ENCODE measurements at regions not wholly inside any gene's neighbourhood (a gene's known extent, or its start where the extent isn't known, plus 50 kb on each side); places are given as distances from the start of the nearest gene placed in this dataset.
A peak's percentile ranks its signal among the peaks of the same experiment; 100 is the strongest.

DNA sequence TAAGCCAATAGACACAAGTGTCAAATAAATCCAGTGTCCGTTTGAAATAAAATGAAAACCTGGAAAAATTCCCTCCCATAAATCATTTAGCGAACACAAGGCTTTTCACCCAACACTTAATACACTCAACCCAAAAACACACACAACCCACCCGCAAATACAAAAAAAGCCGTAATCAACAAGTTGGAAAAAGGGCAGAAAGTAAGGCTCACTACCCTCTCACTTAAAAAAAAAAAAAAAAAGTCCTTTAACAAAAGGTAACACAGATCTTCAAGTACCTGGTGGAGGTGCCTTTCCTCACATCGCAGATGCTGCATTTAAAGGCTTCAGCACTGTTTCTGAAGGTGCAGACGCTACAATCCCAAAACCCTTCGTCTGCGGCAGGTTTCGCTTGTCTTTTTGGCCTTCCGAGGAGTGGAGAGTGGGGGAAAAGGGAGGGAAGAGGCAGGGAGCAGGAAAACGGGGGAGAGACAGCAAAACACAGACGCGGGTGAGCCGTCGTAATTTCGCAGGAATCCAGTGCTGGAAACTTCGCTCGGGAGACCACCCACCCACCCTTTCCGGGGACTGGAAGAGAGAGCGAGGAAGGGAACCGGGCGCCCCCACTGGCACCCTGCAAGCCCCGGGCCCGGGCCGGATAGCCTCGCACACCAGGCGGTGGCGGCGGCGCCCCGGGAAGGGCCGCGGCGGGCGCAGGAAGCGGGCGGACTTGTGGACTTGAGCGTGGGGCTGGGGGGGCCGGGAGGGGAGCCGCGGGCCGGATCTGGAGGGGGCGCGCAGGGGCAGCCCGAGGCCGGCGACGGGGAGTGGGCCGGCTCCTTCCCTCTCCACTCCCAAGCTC, 401.8 kb downstream of the SHQ1 start, which contains the start of gene RYBP:
TSS of gene RYBP (minus strand) at position 404 of the 841 bp plus-strand sequence.
- H3K27me3 Mint-ChIP-seq: peaks cover 11 to 28% of the 10 kb centered on the region in 2 donors
- DNase-seq: peak in 2 of 3 experiments; percentile 9 to 35
- peak within 1 kb of the TSS; percentile 97 to 98 for H3K27ac Mint-ChIP-seq
- H3K9me3 Mint-ChIP-seq: no peaks in the 10 kb centered on the region
- peak; percentile 13 for ATAC-seq (replicated peaks)
- peaks cover 25% of the 10 kb centered on the region for H3K36me3 Mint-ChIP-seq (ENCODE audit: insufficient read depth)
- H3K4me1 Mint-ChIP-seq (ENCODE audit: low read depth in 2 of 2): peaks cover 28 to 41% of the 10 kb centered on the region in 2 donors
- peak within 1 kb of the TSS; percentile 96 to 99 for H3K4me3 Mint-ChIP-seq

DNA sequence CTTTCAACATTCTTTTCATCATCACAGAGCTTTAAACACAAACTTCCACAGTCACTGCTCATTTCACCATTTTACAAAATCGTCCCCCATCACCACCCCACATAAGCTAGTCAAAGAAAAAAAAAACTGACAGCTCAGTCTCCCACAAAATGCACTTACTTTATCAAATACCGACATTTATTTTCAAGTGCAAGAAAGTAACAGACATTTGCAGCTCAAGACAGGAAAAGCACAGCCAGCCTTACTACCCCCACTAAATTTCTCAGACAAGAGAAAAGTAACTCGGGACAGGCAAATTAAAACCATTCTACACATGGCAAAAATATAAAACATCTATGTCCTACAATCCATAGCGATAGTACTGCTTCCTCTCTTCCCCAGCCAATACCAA, 402.4 kb downstream of the SHQ1 start:
- no peaks in the 10 kb centered on the region for H3K9me3 Mint-ChIP-seq
- ATAC-seq (replicated peaks) (no peak), DNase-seq (no peak)
- H3K4me1 Mint-ChIP-seq (ENCODE audit: low read depth in 2 of 2): peaks cover 30 to 46% of the 10 kb centered on the region in 2 donors
- peaks cover 5 to 21% of the 10 kb centered on the region in 2 donors for H3K27me3 Mint-ChIP-seq
- H3K36me3 Mint-ChIP-seq (ENCODE audit: insufficient read depth): peaks cover 25% of the 10 kb centered on the region
- H3K27ac Mint-ChIP-seq: peak overlapping the region; percentile 97 to 98
- H3K4me3 Mint-ChIP-seq: peak overlapping the region; percentile 96 to 99

DNA sequence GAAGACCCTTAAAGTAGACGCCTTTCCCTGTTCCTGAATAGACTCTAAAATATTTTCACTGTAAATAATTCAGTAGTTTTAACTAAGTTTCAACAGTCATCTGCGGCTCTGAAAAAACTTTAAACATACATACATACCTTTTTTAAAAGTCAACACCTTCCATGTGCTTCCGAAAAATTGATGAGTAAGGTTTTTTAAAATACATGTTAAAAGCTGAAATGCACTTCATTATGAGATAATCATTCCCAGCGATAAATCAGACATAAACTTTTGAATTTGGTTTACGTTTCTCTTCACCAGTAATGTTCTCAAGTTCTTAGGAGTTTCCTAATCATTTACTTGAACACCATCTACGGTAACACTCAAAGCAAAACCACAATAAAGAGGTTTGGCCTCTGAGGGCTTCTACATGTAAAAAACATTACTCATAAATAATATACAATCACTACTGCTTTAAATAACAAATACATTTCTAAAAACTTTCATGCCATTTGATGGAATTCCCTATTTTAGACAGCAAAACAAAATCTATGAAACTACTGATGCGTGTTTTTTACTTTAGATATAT, 403.5 kb downstream of the SHQ1 start:
- Mint-ChIP-seq H3K4me1 (ENCODE audit: low read depth in 2 of 2) (peaks cover 36 to 54% of the 10 kb centered on the region in 2 donors), H3K36me3 (ENCODE audit: insufficient read depth) (peaks cover 25% of the 10 kb centered on the region), H3K9me3 (no peaks in the 10 kb centered on the region), H3K4me3 (peak overlapping the region; percentile 96 to 99), H3K27me3 (peaks cover 0 to 12% of the 10 kb centered on the region in 2 donors), H3K27ac (peak overlapping the region in 1 of 2 donors; percentile 66)
- DNase-seq (no peak), ATAC-seq (replicated peaks) (no peak)

DNA sequence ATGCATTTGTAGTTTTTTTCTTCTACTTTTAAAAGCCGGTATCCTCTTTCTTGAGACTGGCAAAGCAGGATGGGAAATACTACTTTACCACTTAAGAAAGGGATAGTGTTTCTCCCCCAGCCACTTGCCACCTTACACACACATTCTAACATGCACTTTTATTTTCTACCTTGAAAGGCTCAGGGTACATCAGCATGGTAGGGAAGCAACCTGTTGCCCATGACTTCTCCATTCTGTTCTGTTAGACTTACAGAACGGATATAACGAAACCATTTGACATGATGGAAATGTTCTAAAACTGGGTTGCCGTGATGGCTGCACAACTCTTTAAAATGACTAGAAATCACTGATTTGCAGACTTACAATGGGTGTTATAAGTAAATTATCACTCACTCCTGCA, 405.5 kb downstream of the SHQ1 start:
- H3K4me1 Mint-ChIP-seq (ENCODE audit: low read depth in 2 of 2): peaks cover 44 to 69% of the 10 kb centered on the region in 2 donors
- H3K4me3 Mint-ChIP-seq: no peak overlapping the region
- H3K27ac Mint-ChIP-seq: no peak overlapping the region
- H3K36me3 Mint-ChIP-seq (ENCODE audit: insufficient read depth): peaks cover 25% of the 10 kb centered on the region
- no peak for DNase-seq
- no peak for ATAC-seq (replicated peaks)
- H3K9me3 Mint-ChIP-seq: no peaks in the 10 kb centered on the region
- H3K27me3 Mint-ChIP-seq: no peaks in the 10 kb centered on the region

DNA sequence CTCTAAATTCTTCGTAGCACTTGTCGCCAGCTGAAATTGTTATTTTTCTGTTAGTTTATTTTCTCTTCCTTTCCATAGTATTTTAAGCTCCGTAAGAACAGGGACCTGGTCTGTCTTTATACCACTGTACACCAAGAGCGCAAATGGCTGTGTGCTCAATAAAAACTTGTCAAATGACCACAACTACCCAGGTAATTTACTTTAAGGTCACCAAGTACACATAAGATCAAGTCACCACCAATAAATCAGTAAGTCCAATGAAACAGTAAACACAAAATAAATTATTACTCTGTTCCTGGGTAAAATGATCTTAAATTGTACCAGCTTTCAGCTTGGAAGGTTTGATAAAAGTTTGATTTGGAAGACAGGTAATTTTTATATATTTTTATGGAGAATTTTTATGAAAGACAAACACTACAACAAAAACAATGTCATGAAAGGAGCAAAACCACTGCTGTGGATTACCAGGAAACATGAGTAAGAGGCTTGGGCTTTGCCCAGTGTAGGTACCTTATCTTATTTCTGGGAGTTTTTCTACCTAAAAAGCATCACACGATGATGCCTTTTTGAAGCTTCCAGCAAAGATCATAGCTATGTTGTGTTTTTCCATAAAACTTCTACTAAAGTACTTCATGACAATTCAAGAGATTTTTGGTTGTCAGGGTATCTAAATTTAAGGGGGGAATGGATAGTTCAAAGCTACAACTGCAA, 406.8 kb downstream of the SHQ1 start:
- Mint-ChIP-seq H3K9me3 (no peaks in the 10 kb centered on the region), H3K4me3 (no peak overlapping the region), H3K36me3 (ENCODE audit: insufficient read depth) (peaks cover 18% of the 10 kb centered on the region), H3K4me1 (ENCODE audit: low read depth in 2 of 2) (peaks cover 44 to 77% of the 10 kb centered on the region in 2 donors), H3K27me3 (no peaks in the 10 kb centered on the region), H3K27ac (no peak overlapping the region)
- no peak for ATAC-seq (replicated peaks)
- no peak for DNase-seq

DNA sequence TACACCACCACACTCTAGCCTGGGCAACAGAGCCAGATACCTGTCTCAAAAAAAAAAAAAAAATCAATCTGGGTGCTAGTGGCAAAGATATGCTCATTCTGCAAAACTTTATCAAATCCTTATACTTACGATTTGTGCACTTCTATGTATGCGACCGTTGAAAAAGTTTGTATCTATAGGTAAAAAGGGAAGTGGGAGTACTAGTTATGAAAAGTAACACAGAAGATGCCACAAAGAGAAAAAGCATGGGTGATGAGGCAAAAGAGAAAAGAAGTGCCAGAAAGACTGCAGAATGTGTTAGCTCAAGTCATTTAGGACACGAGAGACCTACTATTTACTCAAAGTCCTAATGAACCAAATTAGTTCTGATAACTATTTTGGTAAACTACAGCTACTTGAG, 407.8 kb downstream of the SHQ1 start:
- no peak overlapping the region for H3K27ac Mint-ChIP-seq
- no peak for ATAC-seq (replicated peaks)
- no peak for DNase-seq

DNA sequence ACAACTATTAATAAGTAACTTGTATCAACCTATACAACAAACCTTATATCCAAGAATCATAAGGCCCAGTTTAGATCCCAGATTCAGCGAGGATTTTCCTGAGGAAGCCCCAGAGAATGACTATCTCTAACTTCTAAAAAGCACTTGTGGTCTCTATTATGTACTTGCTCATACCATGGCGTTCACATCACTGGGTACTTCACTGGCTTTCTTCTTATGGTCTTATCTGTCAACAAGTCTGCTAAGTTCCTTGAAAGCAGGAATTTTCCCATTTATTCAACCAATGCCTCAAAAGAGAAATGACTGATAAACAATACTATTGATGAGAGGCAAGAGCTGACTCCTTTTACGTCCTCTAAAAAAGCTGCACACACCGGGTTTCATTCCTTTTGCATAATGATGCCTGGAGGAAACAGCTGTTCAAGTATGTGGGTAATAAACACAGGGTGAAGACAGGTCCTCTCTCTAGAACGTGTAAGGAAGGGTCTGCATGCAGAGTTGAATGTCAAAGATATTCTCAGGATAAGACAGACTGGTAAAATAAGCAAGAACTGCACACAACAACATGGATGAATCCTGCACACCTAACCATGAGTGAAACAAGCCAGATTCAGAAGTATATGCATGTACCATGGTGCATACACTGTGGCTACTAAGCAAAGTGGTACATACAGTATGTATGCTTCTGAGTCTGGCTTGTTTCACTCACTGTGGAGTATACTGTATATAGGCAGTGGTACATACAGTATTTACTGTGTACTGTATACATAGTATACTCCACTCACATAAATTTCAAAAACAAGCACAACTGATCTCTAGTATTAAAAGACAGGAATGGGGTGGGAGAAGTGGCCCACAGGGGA, 408.7 kb downstream of the SHQ1 start:
- no peaks in the 10 kb centered on the region for H3K9me3 Mint-ChIP-seq
- H3K27me3 Mint-ChIP-seq: no peaks in the 10 kb centered on the region
- peaks cover 30 to 67% of the 10 kb centered on the region in 2 donors for H3K4me1 Mint-ChIP-seq (ENCODE audit: low read depth in 2 of 2)
- no peak overlapping the region for H3K27ac Mint-ChIP-seq
- peaks cover 8% of the 10 kb centered on the region for H3K36me3 Mint-ChIP-seq (ENCODE audit: insufficient read depth)
- DNase-seq: no peak
- ATAC-seq (replicated peaks): no peak
- no peak overlapping the region for H3K4me3 Mint-ChIP-seq

More for the DNA sequence above, 407.8 kb downstream of the SHQ1 start:
- Mint-ChIP-seq H3K4me3 (no peak overlapping the region), H3K27me3 (no peaks in the 10 kb centered on the region), H3K4me1 (ENCODE audit: low read depth in 2 of 2) (peaks cover 34 to 68% of the 10 kb centered on the region in 2 donors), H3K36me3 (ENCODE audit: insufficient read depth) (peaks cover 9% of the 10 kb centered on the region), H3K9me3 (no peaks in the 10 kb centered on the region)

DNA sequence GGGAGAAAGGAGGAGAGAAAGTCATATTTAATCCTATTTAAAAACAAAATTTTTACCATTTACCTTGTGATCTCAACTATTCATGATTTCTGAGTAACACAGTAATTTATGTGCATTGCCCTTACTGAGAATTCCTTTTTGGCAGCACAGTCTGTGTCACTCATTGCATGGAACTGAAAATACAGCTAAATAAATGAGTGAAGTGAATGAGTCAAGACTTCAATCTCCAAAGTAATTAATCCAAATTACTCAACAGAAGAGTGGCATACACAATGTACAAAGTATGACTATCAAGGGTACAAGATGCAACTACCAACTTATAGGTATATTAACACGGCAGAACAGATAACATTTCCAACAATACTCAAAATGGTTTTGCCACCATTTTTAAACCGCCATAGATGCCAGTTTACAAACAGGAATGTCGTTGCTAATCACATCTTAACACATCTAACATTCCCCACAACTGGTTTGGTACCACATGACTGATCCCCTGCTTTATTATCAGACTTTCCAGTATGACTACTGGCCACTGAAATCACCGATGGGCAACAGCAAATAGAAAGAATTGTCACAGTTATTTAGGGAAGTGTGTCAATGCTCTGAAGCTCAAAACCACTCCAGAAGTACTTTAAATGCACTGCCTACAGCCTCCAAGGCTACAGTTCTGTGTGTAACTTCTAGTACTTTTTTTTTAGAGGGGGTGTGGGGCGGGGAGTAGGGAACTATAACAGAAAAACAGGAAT, 410.4 kb downstream of the SHQ1 start:
- H3K36me3 Mint-ChIP-seq (ENCODE audit: insufficient read depth): peaks cover 4% of the 10 kb centered on the region
- DNase-seq (no peak), ATAC-seq (replicated peaks) (no peak)
- H3K4me1 Mint-ChIP-seq (ENCODE audit: low read depth in 2 of 2): peaks cover 20 to 67% of the 10 kb centered on the region in 2 donors
- H3K9me3 Mint-ChIP-seq: no peaks in the 10 kb centered on the region
- H3K27ac Mint-ChIP-seq: no peak overlapping the region
- no peak overlapping the region for H3K4me3 Mint-ChIP-seq
- no peaks in the 10 kb centered on the region for H3K27me3 Mint-ChIP-seq

DNA sequence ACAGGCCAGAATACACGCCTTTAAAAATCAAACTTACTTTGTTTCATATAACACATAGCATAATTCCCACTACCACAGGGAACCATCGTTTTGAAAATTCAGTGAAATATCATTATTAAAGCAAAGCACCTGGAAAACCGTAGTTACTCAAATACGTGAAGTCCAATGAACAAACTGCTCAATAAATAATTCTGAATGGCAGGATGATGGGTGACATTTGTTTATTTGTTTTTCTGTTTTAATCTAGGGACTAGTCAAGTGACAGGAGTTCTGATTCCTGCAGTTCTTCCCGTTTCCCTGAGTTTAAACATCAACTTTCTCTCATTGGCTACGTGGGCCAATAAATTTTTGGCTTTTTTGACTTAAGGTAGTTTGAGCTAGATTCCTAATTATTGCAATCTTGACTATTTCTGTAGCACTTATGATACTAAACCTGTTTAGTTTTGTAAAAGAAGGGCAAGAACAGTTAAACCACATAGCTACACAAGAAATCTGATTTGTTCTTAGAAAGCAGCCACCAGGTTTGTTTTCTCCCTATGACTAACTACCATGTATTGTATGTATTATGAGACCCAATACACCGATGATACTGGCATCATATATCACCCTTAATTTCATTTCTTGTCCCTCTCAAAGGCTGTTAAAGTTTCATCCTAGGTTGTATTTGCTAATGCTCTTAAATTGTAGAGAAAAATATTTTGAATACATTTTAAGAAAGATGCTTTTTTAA, 411.2 kb downstream of the SHQ1 start:
- Mint-ChIP-seq H3K9me3 (no peaks in the 10 kb centered on the region), H3K27me3 (no peaks in the 10 kb centered on the region), H3K4me3 (no peak overlapping the region), H3K36me3 (ENCODE audit: insufficient read depth) (peaks cover 4% of the 10 kb centered on the region), H3K27ac (no peak overlapping the region), H3K4me1 (ENCODE audit: low read depth in 2 of 2) (peaks cover 22 to 67% of the 10 kb centered on the region in 2 donors)
- no peak for ATAC-seq (replicated peaks)
- no peak for DNase-seq

DNA sequence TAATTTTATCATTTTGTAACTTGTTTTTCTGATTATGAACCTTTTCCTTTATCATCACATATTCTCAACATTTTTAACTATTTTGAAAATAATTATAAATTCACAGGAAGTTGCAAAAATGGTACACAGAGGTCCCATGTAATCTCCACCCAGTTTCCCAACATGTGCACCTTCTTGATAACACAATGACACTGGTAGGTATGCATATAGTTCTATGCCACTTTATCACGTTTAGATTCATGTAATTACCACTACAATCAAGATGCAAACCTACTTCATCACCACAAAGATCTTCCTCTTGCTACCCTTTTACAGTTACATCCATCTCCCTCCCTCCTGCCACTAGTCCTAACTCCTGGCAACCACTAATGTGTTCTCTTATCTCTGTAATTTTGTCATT, 413.9 kb downstream of the SHQ1 start:
- Mint-ChIP-seq H3K27me3 (no peaks in the 10 kb centered on the region), H3K36me3 (ENCODE audit: insufficient read depth) (peaks cover 4% of the 10 kb centered on the region), H3K9me3 (no peaks in the 10 kb centered on the region), H3K4me1 (ENCODE audit: low read depth in 2 of 2) (peaks cover 22 to 72% of the 10 kb centered on the region in 2 donors), H3K4me3 (no peak overlapping the region), H3K27ac (no peak overlapping the region)
- ATAC-seq (replicated peaks) (no peak), DNase-seq (no peak)

DNA sequence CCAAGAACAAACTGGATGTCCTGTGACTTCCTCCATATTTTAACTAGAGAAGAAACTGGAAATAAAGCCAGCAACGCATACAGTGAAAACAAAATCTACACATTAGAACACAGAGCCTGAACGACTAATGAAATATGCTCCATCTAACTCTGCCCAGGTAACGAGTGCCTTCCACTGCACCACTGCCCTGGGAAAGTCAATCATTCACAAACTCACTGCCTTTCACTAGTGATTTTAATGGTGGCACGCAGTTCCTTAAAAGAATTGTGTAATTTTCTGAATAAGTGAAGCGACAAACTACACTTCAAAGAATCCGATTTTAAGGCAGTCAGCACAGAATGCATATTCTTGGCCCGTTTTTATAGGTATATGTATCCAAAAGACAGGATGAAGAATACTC, 416.0 kb downstream of the SHQ1 start:
- H3K27me3 Mint-ChIP-seq: no peaks in the 10 kb centered on the region
- DNase-seq: no peak

More for the DNA sequence above, 416.0 kb downstream of the SHQ1 start:
- ATAC-seq (replicated peaks): no peak
- H3K36me3 Mint-ChIP-seq (ENCODE audit: insufficient read depth): peaks cover 4% of the 10 kb centered on the region
- H3K4me1 Mint-ChIP-seq (ENCODE audit: low read depth in 2 of 2): peaks cover 28 to 71% of the 10 kb centered on the region in 2 donors
- H3K27ac Mint-ChIP-seq: no peak overlapping the region
- no peaks in the 10 kb centered on the region for H3K9me3 Mint-ChIP-seq
- no peak overlapping the region for H3K4me3 Mint-ChIP-seq

All from effector memory CD8-positive, alpha-beta T cell (primary cell).